ENCODE measurements at regions not wholly inside any gene's neighbourhood (a gene's known extent, or its start where the extent isn't known, plus 50 kb on each side); places are given as distances from the start of the nearest gene placed in this dataset.
"Not testable (repeated sequence)": the region's sequence is repeated elsewhere in the genome, so short reads cannot be mapped to it uniquely, and the experiment has no call there.

- Histone ChIP-seq H3K27me3 (ENCODE audit: insufficient read depth, poor library complexity, severe bottlenecking) (peaks cover 2% of the 10 kb centered on the region), H3K27ac (replicated peaks) (no peak overlapping the region), H3K4me3 (replicated peaks; ENCODE audit: insufficient read depth, low read length) (no peak overlapping the region)
- no peak for DNase-seq (ENCODE audit: low read depth in 1 of 2, low spot score in 1 of 2)
- TF ChIP-seq REST (IDR thresholded peaks at IDR 0.05; ENCODE audit: insufficient replicate concordance, low read depth): no peak
- TF ChIP-seq SPI1 (IDR thresholded peaks at IDR 0.05; ENCODE audit: borderline replicate concordance, low read depth): no peak
- TF ChIP-seq GABPA (IDR thresholded peaks at IDR 0.05; ENCODE audit: low read depth): no peak
- no peak for TF ChIP-seq POLR2AphosphoS5 (IDR thresholded peaks at IDR 0.05; ENCODE audit: low read depth)
- no peak for TF ChIP-seq CTCF (IDR thresholded peaks at IDR 0.05; ENCODE audit: insufficient read depth, low read length)
Observed at GRCh38 chr2:242046206-242046826, 176.8 kb downstream of the RTP5 start.

- TF ChIP-seq REST (IDR thresholded peaks at IDR 0.05; ENCODE audit: insufficient replicate concordance, low read depth) (no peak), CTCF (IDR thresholded peaks at IDR 0.05; ENCODE audit: insufficient read depth, low read length) (no peak), POLR2AphosphoS5 (IDR thresholded peaks at IDR 0.05; ENCODE audit: low read depth) (no peak), GABPA (IDR thresholded peaks at IDR 0.05; ENCODE audit: low read depth) (no peak), SPI1 (IDR thresholded peaks at IDR 0.05; ENCODE audit: borderline replicate concordance, low read depth) (no peak)
- DNase-seq (ENCODE audit: low read depth in 1 of 2, low spot score in 1 of 2): no peak
- no peak overlapping the region for H3K4me3 ChIP-seq (replicated peaks; ENCODE audit: insufficient read depth, low read length)
- no peak overlapping the region for H3K27ac ChIP-seq (replicated peaks)
- H3K27me3 ChIP-seq (ENCODE audit: insufficient read depth, poor library complexity, severe bottlenecking): peaks cover 2% of the 10 kb centered on the region
Observed at GRCh38 chr2:242047963-242048362, 178.4 kb downstream of the RTP5 start.

- Histone ChIP-seq H3K27ac (replicated peaks) (no peak overlapping the region), H3K27me3 (ENCODE audit: insufficient read depth, poor library complexity, severe bottlenecking) (peaks cover 2% of the 10 kb centered on the region), H3K4me3 (replicated peaks; ENCODE audit: insufficient read depth, low read length) (no peak overlapping the region)
- no peak for TF ChIP-seq SPI1 (IDR thresholded peaks at IDR 0.05; ENCODE audit: borderline replicate concordance, low read depth)
- TF ChIP-seq GABPA (IDR thresholded peaks at IDR 0.05; ENCODE audit: low read depth): no peak
- TF ChIP-seq POLR2AphosphoS5 (IDR thresholded peaks at IDR 0.05; ENCODE audit: low read depth): no peak
- no peak for TF ChIP-seq CTCF (IDR thresholded peaks at IDR 0.05; ENCODE audit: insufficient read depth, low read length)
- TF ChIP-seq REST (IDR thresholded peaks at IDR 0.05; ENCODE audit: insufficient replicate concordance, low read depth): no peak
- DNase-seq (ENCODE audit: low read depth in 1 of 2, low spot score in 1 of 2): no peak
Observed at GRCh38 chr2:242048479-242048878, 178.9 kb downstream of the RTP5 start.

- not testable (repeated sequence) for H3K27me3 ChIP-seq (ENCODE audit: insufficient read depth, poor library complexity, severe bottlenecking); H3K27ac ChIP-seq (replicated peaks); DNase-seq (ENCODE audit: low read depth in 1 of 2, low spot score in 1 of 2); H3K4me3 ChIP-seq (replicated peaks; ENCODE audit: insufficient read depth, low read length)
Observed at GRCh38 chr2:242049492-242049891, 180.0 kb downstream of the RTP5 start.
